ENCODE measurements at regions not wholly inside any gene's neighbourhood (a gene's known extent, or its start where the extent isn't known, plus 50 kb on each side); places are given as distances from the start of the nearest gene placed in this dataset.
"Not testable (repeated sequence)": the region's sequence is repeated elsewhere in the genome, so short reads cannot be mapped to it uniquely, and the experiment has no call there.

- DNase-seq = no peak
These were observed 227.4 kb upstream of the AZI2 start for GRCh38 chr3:28575746-28576613.

- no peak for DNase-seq
These were observed 228.1 kb upstream of the AZI2 start for GRCh38 chr3:28576614-28577200.

GRCh38 chr3:28577941-28578500 is 229.4 kb upstream of the AZI2 start:
- DNase-seq = no peak

- DNase-seq = no peak
These were observed 237.7 kb upstream of the AZI2 start for GRCh38 chr3:28586325-28586724.

GRCh38 chr3:28587723-28588122 is 239.1 kb upstream of the AZI2 start:
- DNase-seq = no peak

GRCh38 chr3:28590216-28590615 is 241.6 kb upstream of the AZI2 start:
- DNase-seq = no peak

GRCh38 chr3:28590860-28591259 is 242.2 kb upstream of the AZI2 start:
- no peak for DNase-seq

GRCh38 chr3:28595372-28595771 is 246.7 kb upstream of the AZI2 start:
- no peak for DNase-seq

GRCh38 chr3:28597452-28597851 is 248.8 kb upstream of the AZI2 start:
- no peak for DNase-seq

GRCh38 chr3:28598165-28598564 is 249.5 kb upstream of the AZI2 start:
- DNase-seq = no peak

GRCh38 chr3:28601291-28601690 is 252.7 kb upstream of the AZI2 start:
- DNase-seq = no peak

- no peak for DNase-seq
These were observed 257.7 kb upstream of the AZI2 start for GRCh38 chr3:28606283-28606682.

GRCh38 chr3:28612232-28612631 is 263.6 kb upstream of the AZI2 start:
- DNase-seq = no peak

GRCh38 chr3:28613511-28614106 is 265.0 kb upstream of the AZI2 start:
- DNase-seq = no peak

- no peak for DNase-seq
These were observed 266.4 kb upstream of the AZI2 start for GRCh38 chr3:28615071-28615470.

- DNase-seq = no peak
These were observed 267.3 kb upstream of the AZI2 start for GRCh38 chr3:28615971-28616370.

GRCh38 chr3:28617821-28618220 is 269.2 kb upstream of the AZI2 start:
- DNase-seq = no peak

- no peak for DNase-seq
These were observed 274.5 kb upstream of the AZI2 start for GRCh38 chr3:28623106-28623505.

- DNase-seq = no peak
These were observed 275.5 kb upstream of the AZI2 start for GRCh38 chr3:28624084-28624483.

- DNase-seq = not testable (repeated sequence)
These were observed 279.2 kb upstream of the AZI2 start for GRCh38 chr3:28627843-28628242.

- no peak for DNase-seq
These were observed 285.4 kb upstream of the AZI2 start for GRCh38 chr3:28634019-28634418.

- no peak for DNase-seq
These were observed 289.1 kb upstream of the AZI2 start for GRCh38 chr3:28637742-28638141.

- DNase-seq = no peak
These were observed 296.5 kb upstream of the AZI2 start for GRCh38 chr3:28645149-28645548.

- DNase-seq = no peak
These were observed 297.8 kb upstream of the AZI2 start for GRCh38 chr3:28646435-28646834.

Measured in CD4-positive, alpha-beta T cell treated with Interleukin-10 for 1 hour (primary cell).